ENCODE measurements at regions not wholly inside any gene's neighbourhood (a gene's known extent, or its start where the extent isn't known, plus 50 kb on each side); places are given as distances from the start of the nearest gene placed in this dataset.
"Not testable (repeated sequence)": the region's sequence is repeated elsewhere in the genome, so short reads cannot be mapped to it uniquely, and the experiment has no call there.

- H3K27me3 ChIP-seq: no peaks in the 10 kb centered on the region
- H3K4me1 ChIP-seq (ENCODE audit: low read depth): no peaks in the 10 kb centered on the region
- TF ChIP-seq, protein P1, sequence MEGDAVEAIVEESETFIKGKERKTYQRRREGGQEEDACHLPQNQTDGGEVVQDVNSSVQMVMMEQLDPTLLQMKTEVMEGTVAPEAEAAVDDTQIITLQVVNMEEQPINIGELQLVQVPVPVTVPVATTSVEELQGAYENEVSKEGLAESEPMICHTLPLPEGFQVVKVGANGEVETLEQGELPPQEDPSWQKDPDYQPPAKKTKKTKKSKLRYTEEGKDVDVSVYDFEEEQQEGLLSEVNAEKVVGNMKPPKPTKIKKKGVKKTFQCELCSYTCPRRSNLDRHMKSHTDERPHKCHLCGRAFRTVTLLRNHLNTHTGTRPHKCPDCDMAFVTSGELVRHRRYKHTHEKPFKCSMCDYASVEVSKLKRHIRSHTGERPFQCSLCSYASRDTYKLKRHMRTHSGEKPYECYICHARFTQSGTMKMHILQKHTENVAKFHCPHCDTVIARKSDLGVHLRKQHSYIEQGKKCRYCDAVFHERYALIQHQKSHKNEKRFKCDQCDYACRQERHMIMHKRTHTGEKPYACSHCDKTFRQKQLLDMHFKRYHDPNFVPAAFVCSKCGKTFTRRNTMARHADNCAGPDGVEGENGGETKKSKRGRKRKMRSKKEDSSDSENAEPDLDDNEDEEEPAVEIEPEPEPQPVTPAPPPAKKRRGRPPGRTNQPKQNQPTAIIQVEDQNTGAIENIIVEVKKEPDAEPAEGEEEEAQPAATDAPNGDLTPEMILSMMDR (IDR thresholded peaks at IDR 0.05; ENCODE audit: low read depth, low read length): no peak
- DNase-seq (ENCODE audit: low read depth in 1 of 2, low spot score in 1 of 2): no peak
- no peak overlapping the region for H3K27ac ChIP-seq
- no peaks in the 10 kb centered on the region for H3K36me3 ChIP-seq
- no peaks in the 10 kb centered on the region for H3K9me3 ChIP-seq (ENCODE audit: low read depth)
- H3K4me3 ChIP-seq: no peak overlapping the region
These were observed 185.6 kb downstream of the TMEM121 start for GRCh38 chr14:105711841-105712460.

DNA sequence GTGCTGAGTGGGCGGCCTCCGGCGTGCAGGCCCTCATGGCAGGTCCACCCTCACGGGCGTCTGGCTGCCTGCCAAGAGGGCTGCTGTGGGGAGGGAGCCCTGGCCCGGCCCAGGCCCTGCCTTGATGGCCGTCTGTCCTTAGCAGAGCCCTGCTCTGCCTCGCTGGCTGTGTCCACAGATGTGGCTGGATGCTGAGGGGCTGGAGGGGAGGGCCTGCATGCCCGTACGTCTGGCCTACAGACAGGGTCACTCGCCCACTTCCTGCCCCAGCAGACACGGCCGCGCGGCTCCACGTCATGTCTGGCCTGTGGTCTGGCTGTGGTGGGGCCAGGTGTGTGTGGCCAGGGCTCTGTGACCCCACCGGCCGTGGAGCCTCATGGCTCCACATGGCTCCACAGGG lies 186.3 kb downstream of the TMEM121 start:
- H3K4me1 ChIP-seq (ENCODE audit: low read depth); DNase-seq (ENCODE audit: low read depth in 1 of 2, low spot score in 1 of 2): not testable (repeated sequence)

DNA sequence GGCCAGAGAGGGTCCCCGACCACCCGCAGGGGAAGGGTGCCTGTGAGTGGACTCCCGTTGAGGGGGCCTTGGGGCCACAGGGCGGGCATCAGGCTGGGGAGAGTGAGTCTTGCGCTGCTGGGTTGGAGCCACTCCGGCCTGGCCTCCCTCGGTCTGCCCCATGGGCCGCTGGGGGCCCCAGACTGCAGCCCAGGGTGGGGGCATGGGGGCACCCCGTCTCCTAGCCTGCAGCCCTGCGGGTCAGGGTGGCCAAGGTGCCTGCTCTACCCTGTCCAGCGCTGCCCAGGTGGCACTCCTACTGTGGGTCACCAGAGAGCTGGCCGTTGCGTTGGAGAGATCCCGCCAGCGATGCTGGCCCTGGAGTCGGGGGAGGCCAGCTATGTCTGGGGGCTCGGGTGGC lies 186.8 kb downstream of the TMEM121 start:
- not testable (repeated sequence) for H3K9me3 ChIP-seq (ENCODE audit: low read depth); H3K27me3 ChIP-seq; H3K4me1 ChIP-seq (ENCODE audit: low read depth); H3K36me3 ChIP-seq; DNase-seq (ENCODE audit: low read depth in 1 of 2, low spot score in 1 of 2); H3K4me3 ChIP-seq; H3K27ac ChIP-seq

More for the DNA sequence above, 186.3 kb downstream of the TMEM121 start:
- not testable (repeated sequence) for H3K9me3 ChIP-seq (ENCODE audit: low read depth); H3K27me3 ChIP-seq; H3K27ac ChIP-seq; H3K36me3 ChIP-seq; H3K4me3 ChIP-seq

DNA sequence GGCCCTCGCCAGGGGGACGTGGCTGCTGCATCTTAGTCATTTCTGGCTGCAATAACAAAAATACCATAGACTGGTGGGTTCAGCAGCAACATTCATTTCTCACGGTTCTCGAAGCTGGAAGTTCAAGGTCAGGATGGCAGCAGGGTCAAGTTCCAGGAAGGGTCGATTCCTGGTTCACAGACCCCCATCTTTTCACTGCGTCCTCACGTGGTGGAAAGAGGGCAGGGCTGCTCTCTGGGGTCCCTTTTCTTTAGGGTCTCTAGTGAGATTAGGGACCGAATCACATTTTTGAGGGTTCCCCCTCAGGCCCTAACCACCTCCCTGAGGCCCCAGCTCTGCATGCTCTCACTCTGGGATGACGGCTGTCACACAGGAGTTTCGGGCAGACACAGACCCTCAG lies 187.5 kb downstream of the TMEM121 start:
- not testable (repeated sequence) for H3K9me3 ChIP-seq (ENCODE audit: low read depth); H3K4me1 ChIP-seq (ENCODE audit: low read depth); H3K4me3 ChIP-seq; H3K36me3 ChIP-seq; DNase-seq (ENCODE audit: low read depth in 1 of 2, low spot score in 1 of 2); H3K27me3 ChIP-seq; H3K27ac ChIP-seq

GRCh38 chr14:105718787-105719186 lies 192.4 kb downstream of the TMEM121 start:
- not testable (repeated sequence) for H3K9me3 ChIP-seq (ENCODE audit: low read depth); H3K27ac ChIP-seq; H3K27me3 ChIP-seq; H3K4me3 ChIP-seq; H3K36me3 ChIP-seq; DNase-seq (ENCODE audit: low read depth in 1 of 2, low spot score in 1 of 2); H3K4me1 ChIP-seq (ENCODE audit: low read depth)

GRCh38 chr14:105720106-105720505 lies 193.7 kb downstream of the TMEM121 start:
- H3K36me3 ChIP-seq; DNase-seq (ENCODE audit: low read depth in 1 of 2, low spot score in 1 of 2); H3K27ac ChIP-seq; H3K9me3 ChIP-seq (ENCODE audit: low read depth); H3K4me3 ChIP-seq; H3K27me3 ChIP-seq; H3K4me1 ChIP-seq (ENCODE audit: low read depth): not testable (repeated sequence)

- H3K9me3 ChIP-seq (ENCODE audit: low read depth); H3K27ac ChIP-seq; H3K27me3 ChIP-seq; H3K4me3 ChIP-seq; H3K36me3 ChIP-seq; H3K4me1 ChIP-seq (ENCODE audit: low read depth); DNase-seq (ENCODE audit: low read depth in 1 of 2, low spot score in 1 of 2): not testable (repeated sequence)
These were observed 194.6 kb downstream of the TMEM121 start for GRCh38 chr14:105720852-105721601.

DNA sequence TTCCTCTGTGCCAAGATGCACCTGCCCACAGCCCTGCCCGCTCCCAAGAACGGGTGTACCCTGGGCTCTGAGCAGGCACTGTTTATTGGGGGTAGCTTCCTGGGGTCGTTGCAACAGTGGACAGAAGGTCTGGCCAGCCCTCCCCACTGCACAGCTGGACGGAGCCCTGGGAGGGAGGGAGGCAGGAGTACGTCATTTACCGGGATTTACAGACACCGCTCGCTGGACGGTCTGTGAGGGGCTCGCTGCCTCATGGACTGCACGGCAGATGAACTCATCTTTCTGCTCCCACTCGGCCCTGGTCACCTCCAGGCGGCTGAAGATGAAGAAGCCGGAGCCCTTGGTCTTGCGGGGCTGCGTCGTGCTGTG lies 195.2 kb downstream of the TMEM121 start:
- H3K36me3 ChIP-seq; H3K4me1 ChIP-seq (ENCODE audit: low read depth); H3K27ac ChIP-seq; H3K27me3 ChIP-seq; DNase-seq (ENCODE audit: low read depth in 1 of 2, low spot score in 1 of 2); H3K4me3 ChIP-seq; H3K9me3 ChIP-seq (ENCODE audit: low read depth): not testable (repeated sequence)

GRCh38 chr14:105721996-105722709 lies 195.8 kb downstream of the TMEM121 start:
- H3K27ac ChIP-seq; H3K9me3 ChIP-seq (ENCODE audit: low read depth); H3K36me3 ChIP-seq; H3K4me3 ChIP-seq; H3K4me1 ChIP-seq (ENCODE audit: low read depth); H3K27me3 ChIP-seq; DNase-seq (ENCODE audit: low read depth in 1 of 2, low spot score in 1 of 2): not testable (repeated sequence)

DNA sequence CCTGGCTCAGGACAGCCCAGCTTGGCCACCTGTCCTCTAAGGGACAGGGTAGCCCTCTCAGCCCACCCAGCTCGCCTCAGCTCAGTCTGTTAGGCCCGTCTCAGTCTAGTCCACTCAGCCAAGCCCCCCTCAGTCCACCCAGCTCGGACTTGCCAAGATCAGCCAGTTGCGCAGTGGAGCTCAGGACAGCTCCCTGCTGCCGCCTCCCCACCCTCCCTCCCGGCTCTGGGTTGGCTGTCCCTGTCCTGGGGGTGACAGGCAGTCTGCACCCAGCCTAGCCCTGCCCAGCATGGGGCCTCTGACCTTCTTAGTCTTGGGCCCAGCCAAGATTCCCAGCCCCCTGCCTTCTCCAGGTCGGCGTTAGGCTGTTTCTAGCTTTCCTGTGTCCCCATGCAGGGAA lies 196.9 kb downstream of the TMEM121 start:
- not testable (repeated sequence) for DNase-seq (ENCODE audit: low read depth in 1 of 2, low spot score in 1 of 2); H3K36me3 ChIP-seq; H3K27me3 ChIP-seq; H3K4me1 ChIP-seq (ENCODE audit: low read depth); H3K27ac ChIP-seq; H3K4me3 ChIP-seq; H3K9me3 ChIP-seq (ENCODE audit: low read depth)

- not testable (repeated sequence) for DNase-seq (ENCODE audit: low read depth in 1 of 2, low spot score in 1 of 2); H3K27ac ChIP-seq; H3K27me3 ChIP-seq; H3K4me1 ChIP-seq (ENCODE audit: low read depth); H3K36me3 ChIP-seq; H3K4me3 ChIP-seq; H3K9me3 ChIP-seq (ENCODE audit: low read depth)
These were observed 197.4 kb downstream of the TMEM121 start for GRCh38 chr14:105723776-105724175.

DNA sequence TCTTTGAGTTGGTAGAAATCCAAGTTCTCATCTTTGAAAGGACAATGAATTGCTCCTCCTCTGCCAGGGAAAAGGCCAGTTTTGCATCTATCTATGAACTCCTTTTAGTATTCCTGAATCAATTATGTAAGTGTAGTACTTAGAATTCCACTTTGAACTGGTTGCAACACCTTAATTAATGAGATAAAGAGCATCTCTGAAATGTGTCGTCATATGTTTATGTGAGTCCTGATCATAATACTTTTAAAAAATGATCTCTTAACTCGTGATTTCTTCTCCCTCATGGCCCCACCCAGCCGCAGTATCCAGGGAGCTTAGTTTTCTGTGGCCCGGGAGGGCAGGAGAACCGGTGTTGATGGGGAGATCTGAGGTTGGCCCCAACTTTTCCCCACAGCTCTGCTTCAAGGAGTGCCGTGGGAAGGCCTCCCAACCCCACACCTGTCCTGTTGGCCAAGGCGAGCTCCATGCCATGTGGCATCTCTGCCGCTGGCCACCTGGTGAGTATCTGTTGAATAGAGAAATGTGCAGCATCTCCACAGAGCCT lies 203.5 kb downstream of the TMEM121 start:
- not testable (repeated sequence) for H3K9me3 ChIP-seq (ENCODE audit: low read depth); H3K4me3 ChIP-seq; H3K36me3 ChIP-seq; H3K27ac ChIP-seq; H3K4me1 ChIP-seq (ENCODE audit: low read depth); H3K27me3 ChIP-seq; DNase-seq (ENCODE audit: low read depth in 1 of 2, low spot score in 1 of 2)

- H3K27ac ChIP-seq; DNase-seq (ENCODE audit: low read depth in 1 of 2, low spot score in 1 of 2); H3K9me3 ChIP-seq (ENCODE audit: low read depth); H3K36me3 ChIP-seq; H3K4me3 ChIP-seq; H3K27me3 ChIP-seq; H3K4me1 ChIP-seq (ENCODE audit: low read depth): not testable (repeated sequence)
These were observed 204.3 kb downstream of the TMEM121 start for GRCh38 chr14:105730731-105731130.
